ENCODE measurements at regions not wholly inside any gene's neighbourhood (a gene's known extent, or its start where the extent isn't known, plus 50 kb on each side); places are given as distances from the start of the nearest gene placed in this dataset.

DNA sequence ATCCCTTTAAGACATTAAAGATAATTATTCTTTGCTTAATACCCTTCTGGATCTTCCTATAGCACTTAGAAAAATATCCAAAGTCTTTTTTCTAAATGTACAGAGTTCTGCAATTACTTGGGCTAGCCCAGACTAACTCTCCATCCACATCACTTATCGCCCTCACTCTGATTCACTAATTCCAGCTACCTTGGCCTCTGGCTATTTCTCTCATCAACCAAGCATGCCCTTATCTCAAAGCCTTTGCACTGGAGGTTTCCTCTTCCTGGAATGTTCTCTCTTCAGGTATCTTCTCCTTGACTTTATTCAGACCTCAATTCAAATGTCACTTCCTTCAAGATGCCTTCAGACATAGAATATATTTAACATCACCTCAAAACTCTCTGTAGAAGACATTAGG lies 345.1 kb upstream of the SMIM31 start:
- Histone ChIP-seq H3K9me3 (ENCODE audit: low read depth) (no peaks in the 10 kb centered on the region), H3K27ac (no peak overlapping the region), H3K36me3 (no peaks in the 10 kb centered on the region), H3K4me1 (ENCODE audit: low read depth) (no peaks in the 10 kb centered on the region), H3K4me3 (no peak overlapping the region), H3K27me3 (no peaks in the 10 kb centered on the region)
- no peak for DNase-seq (ENCODE audit: low read depth in 1 of 2, low spot score in 1 of 2)
- TF ChIP-seq, protein P1, sequence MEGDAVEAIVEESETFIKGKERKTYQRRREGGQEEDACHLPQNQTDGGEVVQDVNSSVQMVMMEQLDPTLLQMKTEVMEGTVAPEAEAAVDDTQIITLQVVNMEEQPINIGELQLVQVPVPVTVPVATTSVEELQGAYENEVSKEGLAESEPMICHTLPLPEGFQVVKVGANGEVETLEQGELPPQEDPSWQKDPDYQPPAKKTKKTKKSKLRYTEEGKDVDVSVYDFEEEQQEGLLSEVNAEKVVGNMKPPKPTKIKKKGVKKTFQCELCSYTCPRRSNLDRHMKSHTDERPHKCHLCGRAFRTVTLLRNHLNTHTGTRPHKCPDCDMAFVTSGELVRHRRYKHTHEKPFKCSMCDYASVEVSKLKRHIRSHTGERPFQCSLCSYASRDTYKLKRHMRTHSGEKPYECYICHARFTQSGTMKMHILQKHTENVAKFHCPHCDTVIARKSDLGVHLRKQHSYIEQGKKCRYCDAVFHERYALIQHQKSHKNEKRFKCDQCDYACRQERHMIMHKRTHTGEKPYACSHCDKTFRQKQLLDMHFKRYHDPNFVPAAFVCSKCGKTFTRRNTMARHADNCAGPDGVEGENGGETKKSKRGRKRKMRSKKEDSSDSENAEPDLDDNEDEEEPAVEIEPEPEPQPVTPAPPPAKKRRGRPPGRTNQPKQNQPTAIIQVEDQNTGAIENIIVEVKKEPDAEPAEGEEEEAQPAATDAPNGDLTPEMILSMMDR (IDR thresholded peaks at IDR 0.05; ENCODE audit: low read depth, low read length): no peak

DNA sequence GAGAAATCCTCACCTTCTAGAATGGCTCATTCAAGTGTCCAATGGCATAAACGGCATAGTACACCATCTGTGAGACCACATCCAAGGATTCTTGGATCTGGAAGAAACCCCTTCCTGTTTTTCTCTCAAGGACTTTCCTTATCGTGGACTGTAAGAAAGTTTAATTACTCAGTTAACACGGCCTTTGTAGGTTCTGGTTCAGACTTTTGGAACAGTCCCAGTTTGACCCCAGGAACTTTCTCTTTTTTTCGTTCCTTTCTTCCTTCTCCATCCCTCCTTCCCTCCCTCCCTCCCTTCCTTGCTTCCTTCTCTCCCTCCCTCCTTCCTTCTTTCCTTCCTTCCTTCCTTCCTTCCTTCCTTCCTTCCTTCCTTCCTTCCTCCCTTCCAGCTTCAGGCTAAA lies 343.5 kb upstream of the SMIM31 start:
- no peaks in the 10 kb centered on the region for H3K9me3 ChIP-seq (ENCODE audit: low read depth)
- H3K4me3 ChIP-seq: no peak overlapping the region
- no peaks in the 10 kb centered on the region for H3K36me3 ChIP-seq
- H3K27ac ChIP-seq: no peak overlapping the region
- no peaks in the 10 kb centered on the region for H3K27me3 ChIP-seq
- no peak for DNase-seq (ENCODE audit: low read depth in 1 of 2, low spot score in 1 of 2)
- H3K4me1 ChIP-seq (ENCODE audit: low read depth): no peaks in the 10 kb centered on the region
- TF ChIP-seq, protein P1 (IDR thresholded peaks at IDR 0.05; ENCODE audit: low read depth, low read length): no peak

DNA sequence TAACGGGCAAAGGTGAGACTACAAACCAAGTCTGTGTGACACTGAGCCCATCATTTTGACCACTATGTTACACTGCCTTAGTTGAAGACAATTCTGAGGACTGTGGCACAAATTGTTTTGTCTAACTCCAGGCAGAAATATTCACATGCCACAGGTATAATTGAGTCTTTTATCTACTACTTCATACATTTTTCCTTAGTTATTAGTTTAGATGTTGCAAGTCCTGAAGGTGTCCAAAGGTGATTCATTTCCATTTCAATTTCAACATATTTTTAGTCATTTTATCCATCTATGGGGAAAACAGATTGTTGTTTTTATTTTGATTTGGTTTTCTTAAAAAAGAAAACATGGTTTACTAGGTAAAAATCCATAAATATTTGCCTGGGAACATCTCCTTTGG lies 341.7 kb upstream of the SMIM31 start:
- Histone ChIP-seq H3K4me1 (ENCODE audit: low read depth) (no peaks in the 10 kb centered on the region), H3K27me3 (no peaks in the 10 kb centered on the region), H3K36me3 (no peaks in the 10 kb centered on the region), H3K4me3 (no peak overlapping the region), H3K27ac (no peak overlapping the region), H3K9me3 (ENCODE audit: low read depth) (no peaks in the 10 kb centered on the region)
- TF ChIP-seq, protein P1 (IDR thresholded peaks at IDR 0.05; ENCODE audit: low read depth, low read length): no peak
- DNase-seq (ENCODE audit: low read depth in 1 of 2, low spot score in 1 of 2): no peak

DNA sequence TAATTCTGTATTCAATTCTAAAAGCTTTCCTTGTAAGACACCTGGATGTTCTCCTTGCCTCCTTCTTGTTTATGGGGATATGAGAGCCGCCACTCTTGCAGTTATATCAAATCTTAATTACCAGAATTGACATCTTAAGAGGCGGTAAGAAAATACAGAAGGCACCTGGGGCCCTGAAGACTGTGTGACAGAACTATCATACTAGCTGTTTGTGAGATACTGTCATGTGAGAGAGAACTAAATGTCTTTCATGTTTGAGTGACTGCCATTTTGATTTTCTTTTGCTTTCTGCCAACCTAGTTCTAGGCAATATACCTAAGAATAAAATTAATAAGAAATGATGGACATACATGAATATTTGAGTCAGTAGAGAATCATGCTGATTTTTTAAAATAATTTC lies 340.2 kb upstream of the SMIM31 start:
- Histone ChIP-seq H3K27me3 (no peaks in the 10 kb centered on the region), H3K9me3 (ENCODE audit: low read depth) (no peaks in the 10 kb centered on the region), H3K27ac (no peak overlapping the region), H3K36me3 (no peaks in the 10 kb centered on the region), H3K4me1 (ENCODE audit: low read depth) (no peaks in the 10 kb centered on the region), H3K4me3 (no peak overlapping the region)
- no peak for DNase-seq (ENCODE audit: low read depth in 1 of 2, low spot score in 1 of 2)
- TF ChIP-seq, protein P1 (IDR thresholded peaks at IDR 0.05; ENCODE audit: low read depth, low read length): no peak

DNA sequence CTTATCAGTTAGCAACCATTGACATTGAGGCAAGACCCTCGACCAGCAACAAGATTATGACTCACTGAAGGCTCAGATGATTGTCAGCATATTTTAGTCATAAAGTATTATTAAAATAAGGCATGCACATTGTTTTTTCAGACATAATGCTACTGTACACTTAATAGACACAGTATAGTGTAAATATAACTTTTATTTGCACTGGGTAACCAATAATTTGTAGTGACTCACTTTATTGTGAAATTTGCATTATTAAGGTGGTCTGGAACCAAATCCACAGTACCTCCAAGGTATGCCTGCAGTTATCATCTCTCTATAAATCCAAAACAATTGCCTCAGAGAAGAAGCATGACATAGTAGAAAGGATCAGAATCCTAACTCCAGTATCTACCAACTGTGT lies 330.1 kb upstream of the SMIM31 start:
- H3K4me1 ChIP-seq (ENCODE audit: low read depth): peaks cover 12% of the 10 kb centered on the region
- H3K36me3 ChIP-seq: no peaks in the 10 kb centered on the region
- no peak overlapping the region for H3K4me3 ChIP-seq
- TF ChIP-seq, protein P1 (IDR thresholded peaks at IDR 0.05; ENCODE audit: low read depth, low read length): no peak
- DNase-seq (ENCODE audit: low read depth in 1 of 2, low spot score in 1 of 2): no peak
- no peak overlapping the region for H3K27ac ChIP-seq
- H3K27me3 ChIP-seq: no peaks in the 10 kb centered on the region
- no peaks in the 10 kb centered on the region for H3K9me3 ChIP-seq (ENCODE audit: low read depth)

DNA sequence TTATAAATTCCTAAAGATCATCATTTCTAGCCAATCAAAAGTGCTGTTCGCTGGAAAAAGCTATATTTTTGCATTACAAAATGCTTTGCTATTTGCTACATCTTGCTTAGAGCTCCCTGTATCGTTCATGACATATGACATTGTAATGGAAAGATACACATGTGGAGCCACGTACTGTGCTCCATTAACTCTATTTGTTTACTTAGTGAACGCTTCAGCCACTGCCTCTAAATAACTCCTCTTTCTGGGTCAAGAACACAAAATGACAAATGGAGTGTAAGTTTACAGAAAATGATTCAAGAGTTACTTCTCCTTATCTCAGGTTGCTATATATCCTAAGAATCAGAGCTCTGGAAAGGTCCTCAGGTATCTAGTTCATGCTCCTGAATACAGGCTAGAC lies 329.1 kb upstream of the SMIM31 start:
- no peak for DNase-seq (ENCODE audit: low read depth in 1 of 2, low spot score in 1 of 2)
- TF ChIP-seq, protein P1 (IDR thresholded peaks at IDR 0.05; ENCODE audit: low read depth, low read length): no peak
- H3K4me3 ChIP-seq: no peak overlapping the region
- peaks cover 12% of the 10 kb centered on the region for H3K4me1 ChIP-seq (ENCODE audit: low read depth)
- H3K36me3 ChIP-seq: no peaks in the 10 kb centered on the region
- H3K27me3 ChIP-seq: no peaks in the 10 kb centered on the region
- H3K27ac ChIP-seq: no peak overlapping the region
- no peaks in the 10 kb centered on the region for H3K9me3 ChIP-seq (ENCODE audit: low read depth)
